K562 (cell line): ENCODE measurements at regions not wholly inside any gene's neighbourhood (a gene's known extent, or its start where the extent isn't known, plus 50 kb on each side); places are given as distances from the start of the nearest gene placed in this dataset.

Experiments
- ATAC-seq: fragments of 200-7000 bp; cut with Tn5 transposase; 3 replicates; pipeline ENCODE4 v1.9.1; 2020; ENCODE audit warnings: moderate library complexity
- BruUV-seq: library from RNA; stranded (reverse); fragments of 400-500 nt; replicated peaks from 2 replicates; lab custom pipeline; 2021; lab: Mats Ljungman, UMichigan
- CTCF ChIA-PET: fragments of 300-600 bp; formaldehyde crosslinking; extraction: SDS; loops from one replicate; lab custom pipeline; 2021; ENCODE audit warnings: low intra/inter-chr PET ratio; lab: Yijun Ruan, JAX
- POLR2A ChIA-PET: fragments of 300-600, 350-650 bp; sonication (Branson Sonifier 250); formaldehyde crosslinking; extraction: SDS; loops from one replicate; lab custom pipeline; 2021; ENCODE audit warnings: antibody characterized with exemption, inconsistent platforms; lab: Yijun Ruan, JAX
- DNase-seq, 4 experiments: peaks; one replicate each; pipeline versions ENCODE4 v3.0.0 to v3.0.0-alpha.2; 2011 to 2018; ENCODE audit warnings: low spot score in 3 of 4, mixed read lengths in 3 of 4; ENCODE audit errors: extremely low read depth in 1 of 4
- FAIRE-seq: peaks from 2 replicates; lab custom pipeline; 2011; peaks lifted over from hg19 to GRCh38; lab: Jason Lieb, UNC
- H2AFZ ChIP-seq: 2 replicates; pipeline ENCODE4 v1.6.0; 2011; ENCODE audit warnings: low read depth, low read length, control low read depth, inconsistent platforms
- H3K27ac ChIP-seq: fragments of 200-600 bp; 3 replicates; pipeline ENCODE4 v1.8.0; 2011; ENCODE audit warnings: low read depth, mild to moderate bottlenecking, control low read depth, inconsistent platforms, low read length, moderate library complexity, mixed read lengths; ENCODE audit errors: extremely low read depth
- H3K27me3 ChIP-seq, 2 experiments: fragments of 300-600 bp in 1 of 2; 2 replicates in 1 of 2; 3 replicates in 1 of 2; pipeline versions ENCODE4 v1.6.0 to v1.8.0; 2011; ENCODE audit warnings: inconsistent platforms in 2 of 2, low read length in 2 of 2, mild to moderate bottlenecking in 1 of 2, mixed read lengths in 1 of 2, moderate library complexity in 1 of 2; ENCODE audit not compliant: control insufficient read depth in 2 of 2, insufficient read depth in 2 of 2
- H3K36me3 ChIP-seq: fragments of 300-600 bp; 3 replicates; pipeline ENCODE4 v1.8.0; 2011; ENCODE audit warnings: mild to moderate bottlenecking, low read length, inconsistent platforms; ENCODE audit not compliant: control insufficient read depth, insufficient read depth
- H3K4me1 ChIP-seq, 2 experiments: fragments of 200-600 bp in 1 of 2; replicated peaks in 1 of 2; 2 replicates in 1 of 2; 3 replicates in 1 of 2; pipeline versions ENCODE4 v1.5.1 to v1.8.0; 2011; ENCODE audit warnings: inconsistent platforms in 2 of 2, low read length in 2 of 2, mild to moderate bottlenecking in 1 of 2, mixed read lengths in 1 of 2, moderate library complexity in 1 of 2; ENCODE audit not compliant: control insufficient read depth in 2 of 2, insufficient read depth in 2 of 2
- H3K4me2 ChIP-seq: 2 replicates; pipeline ENCODE4 v1.6.1; 2011; ENCODE audit warnings: low read length, control low read depth, inconsistent platforms, mixed read lengths; ENCODE audit not compliant: insufficient read depth
- H3K4me3 ChIP-seq: fragments of 200-600 bp; sonication (generic), shearing (Covaris generic); 2 replicates; pipeline ENCODE4 v1.5.1; 2016; ENCODE audit warnings: control low read depth, inconsistent platforms
- H3K79me2 ChIP-seq: fragments of 200-600 bp; 3 replicates; pipeline ENCODE4 v1.8.0; 2011; ENCODE audit warnings: low read length, inconsistent platforms; ENCODE audit not compliant: control insufficient read depth, insufficient read depth
- H3K9ac ChIP-seq, 2 experiments: 2 replicates each; pipeline versions ENCODE4 v1.6.0 to v1.6.1; 2011; ENCODE audit warnings: low read depth in 2 of 2, low read length in 2 of 2, control low read depth in 1 of 2, inconsistent platforms in 1 of 2, mild to moderate bottlenecking in 1 of 2, mixed read lengths in 1 of 2; ENCODE audit not compliant: insufficient read depth in 1 of 2
- H3K9me1 ChIP-seq: one replicate; pipeline ENCODE4 v1.6.0; 2011; ENCODE audit warnings: inconsistent platforms, mild to moderate bottlenecking, low read length, moderate library complexity; ENCODE audit not compliant: control insufficient read depth, insufficient read depth
- H3K9me3 ChIP-seq: replicated peaks from 2 replicates; pipeline ENCODE4 v1.5.1; 2011; ENCODE audit warnings: low read depth, low read length, inconsistent platforms; ENCODE audit not compliant: control insufficient read depth, insufficient read depth
- H4K20me1 ChIP-seq: replicated peaks from 2 replicates; pipeline ENCODE4 v1.6.1; 2011; ENCODE audit warnings: low read length, inconsistent platforms, mixed read lengths; ENCODE audit not compliant: control insufficient read depth, insufficient read depth
- CREB3 ChIP-seq: fragments of 450-650 bp; conservative IDR thresholded peaks from 2 replicates; pipeline ENCODE4 v1.6.1; 2016; ENCODE audit warnings: missing genetic modification characterization, low read depth, mild to moderate bottlenecking, missing compliant biosample characterization, moderate library complexity
- DPF2 ChIP-seq: fragments of 450-650 bp; IDR thresholded peaks from 2 replicates; pipeline ENCODE4 v1.6.1; 2016
- HDGF ChIP-seq: fragments of 450-650 bp; IDR thresholded peaks from 2 replicates; pipeline ENCODE4 v1.6.1; 2016
- HMG20A ChIP-seq: fragments of 450-650 bp; formaldehyde crosslinking; conservative IDR thresholded peaks from 2 replicates; pipeline ENCODE4 v1.4.0; 2020; ENCODE audit warnings: mild to moderate bottlenecking, mixed read lengths
- SIN3A ChIP-seq, 2 experiments: fragments of 150-350 bp in 1 of 2; IDR thresholded peaks; 2 replicates each; pipeline ENCODE4 v1.6.1; 2011 to 2016; ENCODE audit warnings: borderline replicate concordance in 2 of 2, low read depth in 2 of 2, low read length in 2 of 2, mild to moderate bottlenecking in 2 of 2, moderate library complexity in 2 of 2; ENCODE audit not compliant: control insufficient read depth in 1 of 2
- ZNF512 ChIP-seq: IDR thresholded peaks from 2 replicates; pipeline ENCODE4 v1.6.1; 2016; ENCODE audit warnings: missing genetic modification characterization, missing compliant biosample characterization
- WGBS: fragments of 100-300 bp; shearing (Covaris generic); methylation state at CpG from one replicate; pipeline ENCODE4 v1.1.6; 2016; ENCODE audit warnings: low coverage, mixed read lengths; ENCODE audit not compliant: insufficient coverage; ENCODE audit errors: missing lambda C conversion rate; 5-methylcytosine and 5-hydroxymethylcytosine counted together
- in situ Hi-C: fragments of 300-500 bp; cut with MboI; formaldehyde crosslinking; loops from 4 replicates; pipeline ENCODE4 v1.15.0; 2018; ENCODE audit warnings: inconsistent platforms, mixed read lengths
- intact Hi-C: fragments of 100-400 bp; cut with micrococcal nuclease; formaldehyde crosslinking; loops from 2 replicates; pipeline ENCODE4 v1.14.2; 2022
- TF ChIP-seq, protein P1 (sequence below): fragments of 450-650 bp; IDR thresholded peaks from 2 replicates; pipeline ENCODE4 v1.6.1; 2016

DNA sequence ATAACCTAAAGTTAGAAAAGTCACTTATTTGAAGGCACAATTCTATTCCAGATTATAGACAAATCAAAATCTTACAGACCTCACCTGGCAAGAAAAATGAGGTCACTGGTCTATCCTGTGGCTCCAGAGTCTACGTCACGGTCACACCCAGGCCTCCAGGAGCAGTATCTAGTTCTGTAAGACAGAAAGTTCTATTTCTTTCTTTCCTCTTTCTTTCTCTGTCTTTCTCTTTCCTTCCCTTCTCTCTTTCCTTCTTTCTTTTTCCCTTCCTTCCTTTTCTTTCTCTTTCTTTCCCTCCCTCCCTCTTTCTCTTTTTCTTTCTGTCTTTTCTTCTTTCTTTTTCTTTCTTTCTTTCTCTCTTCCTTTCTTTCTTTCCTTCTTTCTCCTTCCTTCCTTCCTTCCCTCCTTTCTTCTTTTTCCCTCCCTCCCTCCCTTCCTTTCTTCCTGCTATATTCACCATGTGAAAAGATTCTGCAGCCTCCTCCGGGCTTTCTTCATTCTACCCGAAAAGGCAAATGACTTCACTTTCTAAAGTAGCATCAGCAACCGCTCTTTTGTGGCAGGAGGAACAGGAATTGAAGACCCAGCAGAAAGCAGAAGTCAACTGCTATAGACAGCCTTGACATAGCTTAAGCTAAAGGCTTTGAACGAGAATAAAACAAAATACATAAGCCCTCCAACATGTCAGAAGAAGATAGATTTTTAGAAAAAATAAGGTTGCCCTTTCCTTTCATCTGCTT, 83.9 kb upstream of the SIRPG start:
- ChIA-PET CTCF (no interaction called here), POLR2A (no interaction called here)
- no peak overlapping the region for H3K9ac ChIP-seq
- H3K4me1 ChIP-seq: no peaks in the 10 kb centered on the region
- DNase-seq (no peak), ATAC-seq (no peak), FAIRE-seq (no peak)
- H3K4me3 ChIP-seq: no peak overlapping the region
- no peaks in the 10 kb centered on the region for H3K79me2 ChIP-seq
- H3K4me2 ChIP-seq: no peak overlapping the region
- TF ChIP-seq ZNF512 (tag): peak; percentile 67
- TF ChIP-seq SIN3A (IDR thresholded peaks at IDR 0.05; ENCODE audit: borderline replicate concordance in 2 of 2, control insufficient read depth in 1 of 2, low read depth in 2 of 2, low read length in 2 of 2): no peak
- TF ChIP-seq, protein P1, sequence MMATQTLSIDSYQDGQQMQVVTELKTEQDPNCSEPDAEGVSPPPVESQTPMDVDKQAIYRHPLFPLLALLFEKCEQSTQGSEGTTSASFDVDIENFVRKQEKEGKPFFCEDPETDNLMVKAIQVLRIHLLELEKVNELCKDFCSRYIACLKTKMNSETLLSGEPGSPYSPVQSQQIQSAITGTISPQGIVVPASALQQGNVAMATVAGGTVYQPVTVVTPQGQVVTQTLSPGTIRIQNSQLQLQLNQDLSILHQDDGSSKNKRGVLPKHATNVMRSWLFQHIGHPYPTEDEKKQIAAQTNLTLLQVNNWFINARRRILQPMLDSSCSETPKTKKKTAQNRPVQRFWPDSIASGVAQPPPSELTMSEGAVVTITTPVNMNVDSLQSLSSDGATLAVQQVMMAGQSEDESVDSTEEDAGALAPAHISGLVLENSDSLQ: no peak
- TF ChIP-seq HMG20A (CRISPR knock-in tag): no peak
- no peak for TF ChIP-seq HDGF
- no peak for TF ChIP-seq DPF2
- no peak for TF ChIP-seq CREB3 (tag)
- H3K9me1 ChIP-seq: no peaks in the 10 kb centered on the region
- no peak overlapping the region for H2AFZ ChIP-seq
- H3K9me3 ChIP-seq: no peaks in the 10 kb centered on the region
- intact Hi-C loops: no loop called here
- 0% methylated on average over 6 of the region's 6 CpGs for WGBS
- H3K36me3 ChIP-seq: no peaks in the 10 kb centered on the region
- BruUV-seq: no TSS peak
- in situ Hi-C loops: no loop called here
- H3K27me3 ChIP-seq: no peaks in the 10 kb centered on the region
- H3K27ac ChIP-seq: no peak overlapping the region
- no peaks in the 10 kb centered on the region for H4K20me1 ChIP-seq
